ENCODE measurements at regions not wholly inside any gene's neighbourhood (a gene's known extent, or its start where the extent isn't known, plus 50 kb on each side); places are given as distances from the start of the nearest gene placed in this dataset.

- Histone ChIP-seq H3K9me3 (ENCODE audit: control insufficient read depth, insufficient read depth, low read depth, low read length) (no peaks in the 10 kb centered on the region), H3K27ac (ENCODE audit: low read length) (no peak overlapping the region), H3K4me1 (ENCODE audit: control insufficient read depth, insufficient read depth, low read length) (no peaks in the 10 kb centered on the region), H3K36me3 (ENCODE audit: control insufficient read depth, insufficient read depth, low read length) (no peaks in the 10 kb centered on the region), H3K27me3 (ENCODE audit: control insufficient read depth, insufficient read depth, low read length) (no peaks in the 10 kb centered on the region), H3K4me3 (ENCODE audit: low read depth in 2 of 2, low read length in 2 of 2) (no peak overlapping the region)
- intact Hi-C loops (cut with micrococcal nuclease; ENCODE audit: unreplicated experiment), result no loop called here
- in situ Hi-C loops (cut with HindIII; ENCODE audit: low pct_unique_long_range_greater_than_20kb, low sequenced_read_pairs), result no loop called here
- CTCF ChIA-PET, result no interaction called here
- POLR2A ChIA-PET, result no interaction called here
- no TSS peak for BruUV-seq (replicated peaks)
- DNase-seq (ENCODE audit: low read depth, low spot score), result no peak
- TF ChIP-seq TCF7L2 (IDR thresholded peaks at IDR 0.05; ENCODE audit: low read depth, low read length) (no peak), POLR2AphosphoS5 (IDR thresholded peaks at IDR 0.05; ENCODE audit: low read depth, low read length) (no peak), SIN3A (IDR thresholded peaks at IDR 0.05; ENCODE audit: borderline replicate concordance, insufficient read depth, low read depth, low read length) (no peak)
- TF ChIP-seq, protein P1, sequence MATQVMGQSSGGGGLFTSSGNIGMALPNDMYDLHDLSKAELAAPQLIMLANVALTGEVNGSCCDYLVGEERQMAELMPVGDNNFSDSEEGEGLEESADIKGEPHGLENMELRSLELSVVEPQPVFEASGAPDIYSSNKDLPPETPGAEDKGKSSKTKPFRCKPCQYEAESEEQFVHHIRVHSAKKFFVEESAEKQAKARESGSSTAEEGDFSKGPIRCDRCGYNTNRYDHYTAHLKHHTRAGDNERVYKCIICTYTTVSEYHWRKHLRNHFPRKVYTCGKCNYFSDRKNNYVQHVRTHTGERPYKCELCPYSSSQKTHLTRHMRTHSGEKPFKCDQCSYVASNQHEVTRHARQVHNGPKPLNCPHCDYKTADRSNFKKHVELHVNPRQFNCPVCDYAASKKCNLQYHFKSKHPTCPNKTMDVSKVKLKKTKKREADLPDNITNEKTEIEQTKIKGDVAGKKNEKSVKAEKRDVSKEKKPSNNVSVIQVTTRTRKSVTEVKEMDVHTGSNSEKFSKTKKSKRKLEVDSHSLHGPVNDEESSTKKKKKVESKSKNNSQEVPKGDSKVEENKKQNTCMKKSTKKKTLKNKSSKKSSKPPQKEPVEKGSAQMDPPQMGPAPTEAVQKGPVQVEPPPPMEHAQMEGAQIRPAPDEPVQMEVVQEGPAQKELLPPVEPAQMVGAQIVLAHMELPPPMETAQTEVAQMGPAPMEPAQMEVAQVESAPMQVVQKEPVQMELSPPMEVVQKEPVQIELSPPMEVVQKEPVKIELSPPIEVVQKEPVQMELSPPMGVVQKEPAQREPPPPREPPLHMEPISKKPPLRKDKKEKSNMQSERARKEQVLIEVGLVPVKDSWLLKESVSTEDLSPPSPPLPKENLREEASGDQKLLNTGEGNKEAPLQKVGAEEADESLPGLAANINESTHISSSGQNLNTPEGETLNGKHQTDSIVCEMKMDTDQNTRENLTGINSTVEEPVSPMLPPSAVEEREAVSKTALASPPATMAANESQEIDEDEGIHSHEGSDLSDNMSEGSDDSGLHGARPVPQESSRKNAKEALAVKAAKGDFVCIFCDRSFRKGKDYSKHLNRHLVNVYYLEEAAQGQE (IDR thresholded peaks at IDR 0.05; ENCODE audit: insufficient read depth in 1 of 2, low read depth in 2 of 2, low read length in 1 of 2), result no peak
- TF ChIP-seq, protein P2, sequence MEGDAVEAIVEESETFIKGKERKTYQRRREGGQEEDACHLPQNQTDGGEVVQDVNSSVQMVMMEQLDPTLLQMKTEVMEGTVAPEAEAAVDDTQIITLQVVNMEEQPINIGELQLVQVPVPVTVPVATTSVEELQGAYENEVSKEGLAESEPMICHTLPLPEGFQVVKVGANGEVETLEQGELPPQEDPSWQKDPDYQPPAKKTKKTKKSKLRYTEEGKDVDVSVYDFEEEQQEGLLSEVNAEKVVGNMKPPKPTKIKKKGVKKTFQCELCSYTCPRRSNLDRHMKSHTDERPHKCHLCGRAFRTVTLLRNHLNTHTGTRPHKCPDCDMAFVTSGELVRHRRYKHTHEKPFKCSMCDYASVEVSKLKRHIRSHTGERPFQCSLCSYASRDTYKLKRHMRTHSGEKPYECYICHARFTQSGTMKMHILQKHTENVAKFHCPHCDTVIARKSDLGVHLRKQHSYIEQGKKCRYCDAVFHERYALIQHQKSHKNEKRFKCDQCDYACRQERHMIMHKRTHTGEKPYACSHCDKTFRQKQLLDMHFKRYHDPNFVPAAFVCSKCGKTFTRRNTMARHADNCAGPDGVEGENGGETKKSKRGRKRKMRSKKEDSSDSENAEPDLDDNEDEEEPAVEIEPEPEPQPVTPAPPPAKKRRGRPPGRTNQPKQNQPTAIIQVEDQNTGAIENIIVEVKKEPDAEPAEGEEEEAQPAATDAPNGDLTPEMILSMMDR (IDR thresholded peaks at IDR 0.05), result no peak
- no peak for ATAC-seq
Measured at GRCh38 chr2:147644491-147644890, 200.3 kb upstream of the ACVR2A start.

GRCh38 chr2:147642765-147643164 is 202.1 kb upstream of the ACVR2A start:
- Histone ChIP-seq H3K4me1 (ENCODE audit: control insufficient read depth, insufficient read depth, low read length) (no peaks in the 10 kb centered on the region), H3K27me3 (ENCODE audit: control insufficient read depth, insufficient read depth, low read length) (no peaks in the 10 kb centered on the region), H3K36me3 (ENCODE audit: control insufficient read depth, insufficient read depth, low read length) (no peaks in the 10 kb centered on the region), H3K9me3 (ENCODE audit: control insufficient read depth, insufficient read depth, low read depth, low read length) (no peaks in the 10 kb centered on the region), H3K27ac (ENCODE audit: low read length) (no peak overlapping the region), H3K4me3 (ENCODE audit: low read depth in 2 of 2, low read length in 2 of 2) (no peak overlapping the region)
- ChIA-PET CTCF (no interaction called here), POLR2A (no interaction called here)
- TF ChIP-seq, protein P1 (IDR thresholded peaks at IDR 0.05; ENCODE audit: insufficient read depth in 1 of 2, low read depth in 2 of 2, low read length in 1 of 2), result no peak
- TF ChIP-seq POLR2AphosphoS5 (IDR thresholded peaks at IDR 0.05; ENCODE audit: low read depth, low read length), result no peak
- TF ChIP-seq TCF7L2 (IDR thresholded peaks at IDR 0.05; ENCODE audit: low read depth, low read length), result no peak
- TF ChIP-seq SIN3A (IDR thresholded peaks at IDR 0.05; ENCODE audit: borderline replicate concordance, insufficient read depth, low read depth, low read length), result no peak
- TF ChIP-seq, protein P2 (IDR thresholded peaks at IDR 0.05), result no peak
- no TSS peak for BruUV-seq (replicated peaks)
- in situ Hi-C loops (cut with HindIII; ENCODE audit: low pct_unique_long_range_greater_than_20kb, low sequenced_read_pairs) (no loop called here), intact Hi-C loops (cut with micrococcal nuclease; ENCODE audit: unreplicated experiment) (no loop called here)
- no peak for DNase-seq (ENCODE audit: low read depth, low spot score)
- no peak for ATAC-seq
